Activated CD4-positive, alpha-beta memory T cell treated with anti-CD3 and anti-CD28 coated beads, Interleukin-2, amount 10 ng/mL, durations not matched to agents 7 days and 5 days (primary cell): ENCODE measurements at regions not wholly inside any gene's neighbourhood (a gene's known extent, or its start where the extent isn't known, plus 50 kb on each side); places are given as distances from the start of the nearest gene placed in this dataset.

ENCODE experiments used
- CTCF ChIA-PET: fragments of 350-600 bp; sonication (Branson Sonifier 250); formaldehyde crosslinking; loops from one replicate; lab custom pipeline; 2021; ENCODE audit warnings: antibody characterized with exemption, inconsistent platforms; lab: Charles Lee
- POLR2A ChIA-PET: fragments of 350-600 bp; sonication (Branson Sonifier 250); formaldehyde crosslinking; loops from one replicate; lab custom pipeline; 2021; ENCODE audit warnings: antibody characterized with exemption; lab: Charles Lee
- DNase-seq: peaks from one replicate; pipeline ENCODE4 v3.0.0-alpha.2; 2020
- H3K27ac Mint-ChIP-seq: one replicate; pipeline ENCODE4 v1.8.0; 2021; ENCODE audit warnings: mild to moderate bottlenecking, mixed read lengths
- H3K27me3 Mint-ChIP-seq: one replicate; pipeline ENCODE4 v1.8.0; 2021; ENCODE audit warnings: mixed read lengths
- H3K36me3 Mint-ChIP-seq: one replicate; pipeline ENCODE4 v1.8.0; 2021; ENCODE audit warnings: low read depth, mixed read lengths
- H3K4me1 Mint-ChIP-seq: one replicate; pipeline ENCODE4 v1.8.0; 2021; ENCODE audit warnings: mixed read lengths
- H3K4me3 Mint-ChIP-seq: one replicate; pipeline ENCODE4 v1.8.0; 2021; ENCODE audit warnings: mild to moderate bottlenecking, mixed read lengths
- H3K9me3 Mint-ChIP-seq: one replicate; pipeline ENCODE4 v1.8.0; 2021; ENCODE audit warnings: mixed read lengths

DNA sequence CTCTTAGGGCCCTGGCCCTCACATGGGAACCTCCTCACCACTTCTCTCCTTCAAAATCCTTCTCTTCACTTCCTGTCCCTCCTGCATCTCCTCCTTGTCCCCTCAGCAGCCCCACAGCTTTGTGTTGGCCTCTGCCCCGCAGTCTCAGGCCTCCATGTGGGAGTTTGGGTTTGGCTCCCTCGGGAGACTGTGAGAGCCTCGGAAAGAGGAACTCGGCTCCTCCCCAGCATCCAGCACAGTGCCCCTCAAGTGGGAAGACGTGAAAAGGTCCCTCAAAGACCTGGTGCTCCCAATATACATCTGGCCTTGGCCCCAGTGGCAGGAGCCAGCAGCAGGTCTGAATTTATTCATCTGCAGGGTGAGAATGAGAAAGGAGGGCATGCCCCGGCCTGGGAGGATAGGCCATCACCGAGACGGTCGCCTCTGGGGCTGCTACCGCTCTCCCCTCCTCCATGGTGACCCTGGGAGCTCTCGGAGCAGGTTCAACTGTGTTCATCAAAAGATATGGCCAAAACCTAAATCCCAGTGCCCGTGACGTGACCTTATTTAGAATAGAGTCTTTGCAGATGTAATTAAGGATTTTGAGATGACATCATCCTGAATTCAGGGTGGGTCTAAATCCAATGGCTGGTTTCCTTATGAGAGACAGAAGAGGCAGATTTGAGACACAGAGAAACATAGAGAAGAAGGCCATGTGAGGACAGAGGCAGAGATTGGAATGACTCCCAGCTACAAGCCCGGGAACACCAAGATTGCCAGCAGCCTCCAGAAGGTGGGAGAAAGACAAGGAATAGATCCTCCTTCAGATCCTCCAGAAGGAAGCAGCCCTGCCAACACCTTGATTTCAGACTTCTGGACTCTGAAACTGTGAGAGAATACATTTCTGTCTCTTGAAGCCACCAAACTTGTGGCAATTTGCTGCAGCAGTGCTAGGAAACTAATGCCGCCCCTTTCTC, 135.1 kb downstream of the MRM1 start:
- Mint-ChIP-seq H3K27ac (no peak overlapping the region), H3K4me1 (no peaks in the 10 kb centered on the region), H3K36me3 (no peaks in the 10 kb centered on the region), H3K9me3 (no peaks in the 10 kb centered on the region), H3K27me3 (peaks cover 18% of the 10 kb centered on the region), H3K4me3 (no peak overlapping the region)
- no peak for DNase-seq
- ChIA-PET POLR2A (no interaction called here), CTCF (no interaction called here)

DNA sequence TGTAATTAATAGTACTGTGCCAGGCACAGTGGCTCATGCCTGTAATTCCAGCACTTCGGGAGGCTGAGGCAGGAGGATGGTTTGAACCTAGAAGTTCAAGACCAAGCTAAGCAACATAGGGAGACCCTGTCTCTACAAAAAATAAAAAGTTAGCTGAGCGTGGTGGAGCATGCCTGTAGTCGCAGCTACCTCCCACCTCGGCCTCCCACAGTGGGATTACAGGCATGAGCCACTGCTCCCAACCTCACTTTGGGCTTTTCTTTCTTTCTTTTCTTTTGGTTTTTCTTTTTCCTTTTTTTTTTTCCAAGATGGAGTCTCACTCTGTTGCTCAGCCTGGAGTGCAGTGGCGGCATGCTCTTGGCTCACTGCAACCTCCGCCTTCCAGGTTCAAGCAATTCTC, 137.8 kb downstream of the MRM1 start:
- no peaks in the 10 kb centered on the region for H3K36me3 Mint-ChIP-seq
- no peak for DNase-seq
- no peaks in the 10 kb centered on the region for H3K9me3 Mint-ChIP-seq
- ChIA-PET POLR2A (no interaction called here), CTCF (no interaction called here)
- peaks cover 16% of the 10 kb centered on the region for H3K27me3 Mint-ChIP-seq
- no peak overlapping the region for H3K27ac Mint-ChIP-seq
- H3K4me3 Mint-ChIP-seq = no peak overlapping the region
- no peaks in the 10 kb centered on the region for H3K4me1 Mint-ChIP-seq

DNA sequence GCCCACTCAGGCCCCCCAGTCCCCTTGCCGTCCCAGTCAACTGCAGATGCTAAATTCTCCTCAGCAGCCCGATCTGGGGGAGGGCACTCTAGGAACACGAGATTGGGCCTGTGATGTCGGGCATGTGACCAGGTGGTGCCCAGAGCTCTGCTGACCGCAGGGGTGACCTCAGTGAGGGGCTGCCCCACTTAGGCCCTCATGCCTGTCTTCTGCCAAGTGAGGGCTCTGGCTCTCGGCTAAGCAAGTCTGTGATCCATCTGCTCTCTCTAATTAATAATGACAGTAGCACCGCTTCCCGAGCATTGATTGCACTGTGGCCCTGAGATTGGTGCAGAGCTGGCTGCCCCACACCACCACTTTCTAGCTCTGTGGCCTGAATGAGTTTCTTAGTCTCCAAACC, 138.8 kb downstream of the MRM1 start:
- H3K27ac Mint-ChIP-seq = no peak overlapping the region
- no peak overlapping the region for H3K4me3 Mint-ChIP-seq
- no peak for DNase-seq
- no peaks in the 10 kb centered on the region for H3K36me3 Mint-ChIP-seq
- CTCF ChIA-PET = no interaction called here
- POLR2A ChIA-PET = no interaction called here
- no peaks in the 10 kb centered on the region for H3K9me3 Mint-ChIP-seq
- H3K4me1 Mint-ChIP-seq = no peaks in the 10 kb centered on the region
- peaks cover 17% of the 10 kb centered on the region for H3K27me3 Mint-ChIP-seq

DNA sequence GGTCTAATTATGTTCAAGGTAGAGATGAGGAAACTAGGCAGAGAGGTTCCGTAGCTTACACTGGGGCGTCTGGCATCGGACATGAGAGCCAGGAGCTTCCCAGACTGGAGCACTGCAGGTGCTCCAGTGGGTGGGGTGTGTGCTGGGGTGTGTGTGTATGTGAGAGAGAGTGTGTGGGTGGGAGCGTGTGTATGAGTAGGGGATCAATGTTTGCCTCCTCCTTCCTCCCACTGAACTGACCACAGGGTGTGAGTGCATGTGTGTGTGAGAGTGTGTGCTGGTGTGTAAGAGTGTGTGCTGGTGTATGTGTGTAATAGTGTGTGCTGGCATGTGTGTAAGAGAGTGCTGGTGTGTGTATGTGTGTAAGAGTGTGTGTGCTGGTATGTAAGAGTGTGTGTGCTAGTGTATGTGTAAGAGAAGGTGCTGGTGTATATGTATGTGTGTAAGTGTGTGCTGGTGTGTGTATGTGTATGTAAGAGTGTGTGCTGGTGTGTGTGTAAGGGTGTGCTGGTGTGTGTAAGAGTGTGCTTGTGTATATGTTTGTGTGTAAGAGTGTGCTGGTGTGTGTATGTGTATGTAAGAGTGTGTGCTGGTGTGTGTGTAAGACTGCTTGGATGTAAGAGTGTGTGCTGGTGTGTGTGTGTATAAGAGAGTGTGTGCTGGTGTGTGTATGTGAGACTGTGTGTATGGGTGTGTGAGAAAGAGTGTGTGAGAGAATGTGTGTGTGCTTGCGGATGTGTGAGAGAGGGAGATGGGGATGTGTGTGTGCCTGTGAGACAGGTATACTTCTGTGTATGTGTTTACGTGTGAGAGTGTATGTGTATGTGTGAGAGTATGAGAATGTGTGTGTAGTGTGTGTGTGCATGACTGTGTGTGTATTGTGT, 139.9 kb downstream of the MRM1 start:
- H3K27me3 Mint-ChIP-seq = peaks cover 19% of the 10 kb centered on the region
- DNase-seq = no peak
- H3K9me3 Mint-ChIP-seq = no peaks in the 10 kb centered on the region
- H3K27ac Mint-ChIP-seq = no peak overlapping the region
- no peaks in the 10 kb centered on the region for H3K36me3 Mint-ChIP-seq
- no peak overlapping the region for H3K4me3 Mint-ChIP-seq
- H3K4me1 Mint-ChIP-seq = no peaks in the 10 kb centered on the region
- CTCF ChIA-PET = no interaction called here
- POLR2A ChIA-PET = no interaction called here

DNA sequence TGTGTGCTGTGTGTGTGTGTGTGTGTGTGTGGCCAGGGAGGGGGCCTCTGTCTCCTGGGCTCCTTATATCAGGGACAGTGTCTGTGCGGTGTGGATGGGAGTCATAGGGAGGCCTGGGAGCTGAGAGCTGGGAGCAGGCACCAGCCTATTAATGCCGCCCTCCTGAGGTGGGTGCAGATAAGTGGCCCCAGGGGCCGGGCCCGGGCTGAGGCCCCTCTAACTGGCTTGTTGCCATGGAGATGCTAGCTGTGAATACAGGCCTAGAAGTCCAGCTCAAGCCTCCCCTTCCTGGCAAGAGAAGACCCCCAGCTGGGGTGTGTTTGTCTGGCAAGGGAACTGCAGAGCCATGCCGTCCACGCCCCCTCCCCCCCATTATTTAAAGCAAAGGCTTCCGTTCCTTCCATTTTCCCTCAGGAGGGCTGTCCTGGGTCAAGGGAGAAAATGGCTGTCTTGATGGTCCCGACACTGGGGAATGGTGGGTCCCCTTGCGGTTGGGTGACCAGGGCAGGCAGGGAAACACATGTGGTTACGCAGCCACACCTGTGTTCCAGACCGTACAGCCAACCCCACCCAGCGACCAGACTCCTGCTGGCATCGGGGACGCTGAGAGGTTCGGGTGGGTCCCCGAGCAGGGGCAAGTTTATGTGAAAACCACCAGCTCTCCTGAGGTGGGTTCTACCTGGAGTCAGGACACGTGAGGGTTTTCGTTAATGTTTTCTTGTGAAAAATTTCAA, 141.1 kb downstream of the MRM1 start:
- POLR2A ChIA-PET = no interaction called here

DNA sequence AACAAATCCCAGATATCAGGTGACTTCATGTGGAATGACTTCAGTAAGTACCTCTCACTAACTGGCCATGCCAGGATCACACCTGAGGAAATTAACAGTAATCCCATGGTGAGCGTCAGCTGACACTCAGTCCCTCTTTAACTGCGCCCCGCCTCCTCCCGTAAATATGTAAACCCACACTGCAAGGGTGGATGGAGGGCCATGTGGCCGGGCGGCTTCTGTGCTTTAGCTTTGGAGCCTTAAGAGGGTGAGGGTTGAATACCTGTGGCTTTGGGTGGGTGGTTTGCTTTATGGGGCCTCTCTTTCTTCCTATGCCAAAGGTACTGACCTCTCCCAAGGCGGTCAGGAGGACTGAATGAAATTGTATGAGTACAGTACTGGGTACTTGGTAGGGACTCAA, 141.7 kb downstream of the MRM1 start:
- Mint-ChIP-seq H3K36me3 (no peaks in the 10 kb centered on the region), H3K9me3 (no peaks in the 10 kb centered on the region), H3K4me3 (no peak overlapping the region), H3K27ac (no peak overlapping the region), H3K27me3 (peaks cover 8% of the 10 kb centered on the region), H3K4me1 (no peaks in the 10 kb centered on the region)
- CTCF ChIA-PET = no interaction called here
- no peak for DNase-seq
- POLR2A ChIA-PET = no interaction called here

More for the DNA sequence above, 141.1 kb downstream of the MRM1 start:
- CTCF ChIA-PET = no interaction called here
- H3K27ac Mint-ChIP-seq = no peak overlapping the region
- H3K9me3 Mint-ChIP-seq = no peaks in the 10 kb centered on the region
- H3K27me3 Mint-ChIP-seq = peaks cover 12% of the 10 kb centered on the region
- H3K4me1 Mint-ChIP-seq = no peaks in the 10 kb centered on the region
- no peak overlapping the region for H3K4me3 Mint-ChIP-seq
- no peaks in the 10 kb centered on the region for H3K36me3 Mint-ChIP-seq
- DNase-seq = no peak

DNA sequence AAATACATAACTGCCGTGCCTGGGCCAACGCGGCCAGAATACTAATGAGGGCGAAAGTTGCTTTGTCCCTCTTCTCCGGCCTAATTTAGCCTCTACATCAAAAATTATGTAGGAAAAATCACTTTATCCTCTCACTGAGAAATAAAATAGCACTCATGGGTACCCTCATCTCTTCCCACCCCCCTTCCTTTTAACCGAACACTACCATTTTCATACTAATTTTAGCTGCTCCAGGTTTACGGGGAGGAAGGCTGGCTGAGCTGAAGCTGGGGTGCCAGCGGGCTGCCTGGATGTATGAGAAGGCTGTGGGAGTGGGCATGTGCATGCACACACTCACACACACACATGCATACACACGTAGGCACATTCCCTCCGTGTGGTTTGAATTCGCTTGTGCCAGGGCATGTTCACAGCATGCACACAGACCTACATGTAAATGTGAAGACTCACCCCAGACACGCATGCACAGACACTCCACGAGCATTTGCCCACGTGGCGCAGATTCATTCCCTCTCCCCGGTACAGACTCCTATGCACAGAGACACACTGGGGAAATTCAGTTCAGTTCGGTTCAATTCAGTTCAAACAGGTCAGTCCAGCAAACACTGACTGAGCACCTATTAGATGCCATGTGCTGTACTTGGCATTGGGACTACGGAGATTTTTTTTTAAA, 145.1 kb downstream of the MRM1 start:
- DNase-seq = no peak
- H3K4me3 Mint-ChIP-seq = no peak overlapping the region
- no peaks in the 10 kb centered on the region for H3K36me3 Mint-ChIP-seq
- peaks cover 3% of the 10 kb centered on the region for H3K27me3 Mint-ChIP-seq
- H3K9me3 Mint-ChIP-seq = no peaks in the 10 kb centered on the region
- H3K4me1 Mint-ChIP-seq = no peaks in the 10 kb centered on the region
- POLR2A ChIA-PET = no interaction called here
- H3K27ac Mint-ChIP-seq = no peak overlapping the region
- CTCF ChIA-PET = no interaction called here

DNA sequence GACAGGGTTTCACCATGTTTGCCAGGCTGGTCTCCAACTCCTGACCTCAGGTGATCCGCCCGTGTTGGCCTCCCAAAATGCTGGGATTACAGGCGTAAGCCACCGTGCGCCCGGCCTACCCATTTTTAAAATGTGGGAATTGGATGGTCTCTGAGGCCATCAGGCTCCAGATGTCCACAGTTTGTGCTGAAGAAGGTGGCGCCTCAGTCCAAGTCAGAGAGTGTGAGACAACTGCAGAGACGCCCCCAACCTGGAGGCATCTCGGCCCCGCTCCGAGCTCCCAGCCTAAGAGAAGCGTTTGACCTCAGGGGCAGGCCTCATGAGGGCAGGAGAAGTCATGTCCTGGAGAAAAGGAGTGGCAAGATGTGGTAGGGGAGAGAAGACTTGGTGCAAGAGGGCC, 146.5 kb downstream of the MRM1 start:
- CTCF ChIA-PET = no interaction called here
- Mint-ChIP-seq H3K9me3 (no peaks in the 10 kb centered on the region), H3K4me3 (no peak overlapping the region), H3K27me3 (peaks cover 3% of the 10 kb centered on the region), H3K27ac (no peak overlapping the region), H3K4me1 (no peaks in the 10 kb centered on the region), H3K36me3 (no peaks in the 10 kb centered on the region)
- DNase-seq = no peak
- POLR2A ChIA-PET = no interaction called here

DNA sequence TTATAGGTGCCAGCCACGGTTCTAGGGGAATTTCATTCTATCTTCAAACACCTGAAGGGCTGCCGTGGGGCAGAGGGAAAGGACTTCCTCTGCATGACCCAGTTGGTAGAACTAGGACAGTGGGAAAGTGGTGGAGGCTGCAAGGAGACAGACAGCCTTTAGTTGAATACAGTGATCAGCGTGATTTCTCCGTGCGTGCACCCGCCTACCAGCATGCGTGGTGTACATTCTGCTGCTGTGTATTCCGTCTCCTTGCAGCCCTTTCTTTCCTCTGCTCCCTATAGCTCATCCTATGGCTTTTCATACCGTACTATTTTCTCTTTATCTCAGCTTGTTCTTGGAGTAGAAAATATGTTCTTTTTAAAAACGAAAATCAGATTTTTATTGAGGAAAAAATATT, 146.9 kb downstream of the MRM1 start:
- Mint-ChIP-seq H3K27ac (no peak overlapping the region), H3K36me3 (no peaks in the 10 kb centered on the region), H3K4me1 (no peaks in the 10 kb centered on the region), H3K9me3 (no peaks in the 10 kb centered on the region), H3K27me3 (peaks cover 5% of the 10 kb centered on the region), H3K4me3 (no peak overlapping the region)
- POLR2A ChIA-PET = no interaction called here
- DNase-seq = no peak
- CTCF ChIA-PET = interaction anchor here (0.7 kb wide), 1 partner anchor 121 kb away, joined by 3 read pairs; no protein-coding TSS in a partner anchor

DNA sequence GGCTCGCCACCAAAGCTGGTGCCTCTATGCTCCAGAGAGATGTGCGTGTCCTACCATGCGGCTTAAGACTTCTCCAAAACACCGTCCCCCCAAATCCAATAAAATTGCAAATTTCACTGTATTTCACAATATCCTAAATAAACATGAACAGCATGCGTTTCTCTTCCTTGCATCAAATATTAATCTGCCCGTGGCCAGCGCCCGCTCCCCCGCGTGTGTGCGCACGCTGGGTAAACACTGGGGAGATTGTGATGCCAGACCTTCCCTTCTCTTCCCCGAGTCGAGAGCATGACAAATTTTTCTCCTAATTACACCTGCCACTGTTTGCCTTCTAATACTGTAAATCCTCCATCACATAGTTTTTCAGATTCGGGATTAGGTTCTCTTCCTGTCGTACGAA, 148.1 kb downstream of the MRM1 start:
- CTCF ChIA-PET = no interaction called here
- Mint-ChIP-seq H3K27me3 (peaks cover 5% of the 10 kb centered on the region), H3K9me3 (no peaks in the 10 kb centered on the region), H3K4me1 (no peaks in the 10 kb centered on the region), H3K4me3 (no peak overlapping the region), H3K36me3 (no peaks in the 10 kb centered on the region), H3K27ac (no peak overlapping the region)
- DNase-seq = no peak
- POLR2A ChIA-PET = no interaction called here

DNA sequence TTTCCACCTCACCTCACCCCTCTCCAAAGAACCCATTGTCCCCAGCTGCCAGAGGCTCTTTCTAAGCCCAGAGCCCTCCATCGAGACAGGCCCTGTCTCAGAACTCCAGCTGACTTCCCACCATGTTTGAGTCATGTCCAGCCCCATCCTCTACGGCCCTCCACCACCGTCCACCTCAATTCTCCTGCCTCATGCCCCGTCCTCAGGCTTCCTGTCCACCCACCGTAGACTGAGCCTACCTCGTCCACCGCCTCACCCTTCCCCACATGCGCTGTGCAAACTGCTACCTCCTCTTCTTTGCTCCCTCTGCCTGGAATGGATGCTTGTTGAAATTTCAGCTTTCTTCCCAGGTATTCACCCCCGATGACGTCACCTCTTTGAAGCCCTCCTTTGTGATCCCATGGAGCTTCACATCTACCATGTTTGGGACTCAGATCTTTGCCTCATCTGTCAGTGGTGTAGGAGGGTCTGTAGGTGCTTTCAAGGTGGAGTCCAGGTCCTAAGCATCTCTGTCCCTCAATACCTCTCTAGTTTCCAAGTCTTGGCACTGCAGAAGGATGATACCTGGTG, 149.0 kb downstream of the MRM1 start:
- no peak overlapping the region for H3K4me3 Mint-ChIP-seq
- no peaks in the 10 kb centered on the region for H3K4me1 Mint-ChIP-seq
- ChIA-PET POLR2A (no interaction called here), CTCF (no interaction called here)
- peaks cover 2% of the 10 kb centered on the region for H3K27me3 Mint-ChIP-seq
- no peak for DNase-seq
- H3K9me3 Mint-ChIP-seq = no peaks in the 10 kb centered on the region
- no peaks in the 10 kb centered on the region for H3K36me3 Mint-ChIP-seq
- H3K27ac Mint-ChIP-seq = no peak overlapping the region

DNA sequence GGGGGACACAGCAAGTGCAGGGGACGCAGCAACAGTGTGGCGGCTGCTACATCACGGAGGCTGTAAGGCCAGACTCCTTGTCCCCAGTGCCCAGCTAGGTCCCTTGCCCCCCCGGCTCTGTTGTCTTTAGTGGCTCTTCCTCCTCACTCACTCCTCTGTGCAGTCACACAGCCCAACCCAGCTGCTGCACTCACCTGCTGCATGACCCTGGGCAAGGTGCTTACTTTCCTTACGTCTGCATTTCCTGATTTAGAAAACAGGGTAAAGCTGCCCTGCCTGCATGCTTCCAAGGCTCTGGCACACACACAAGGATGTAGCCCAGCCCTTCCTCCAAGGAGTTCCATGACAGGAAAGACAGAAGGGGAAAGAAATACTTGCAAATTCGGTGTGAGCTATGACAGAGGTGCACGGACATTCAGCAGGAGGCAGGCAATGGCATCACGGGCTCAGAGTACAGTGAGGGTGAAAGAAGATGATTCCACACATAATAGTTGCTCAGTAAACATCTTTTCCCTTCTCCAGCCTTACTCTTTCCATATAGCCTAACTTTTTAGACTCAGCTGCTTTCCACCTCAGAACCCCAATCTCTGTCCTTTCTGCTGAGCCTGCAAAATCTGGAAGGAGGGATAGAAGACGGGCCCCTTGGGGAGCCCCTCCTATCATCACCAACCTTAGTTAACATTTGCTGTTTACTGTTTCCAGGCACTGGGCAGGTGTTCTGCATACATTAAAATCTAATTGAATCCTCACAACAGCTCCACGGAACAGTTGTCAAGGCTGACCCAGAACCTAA, 150.9 kb downstream of the MRM1 start:
- ChIA-PET CTCF (no interaction called here), POLR2A (no interaction called here)
- Mint-ChIP-seq H3K4me3 (no peak overlapping the region), H3K4me1 (no peaks in the 10 kb centered on the region), H3K9me3 (no peaks in the 10 kb centered on the region), H3K36me3 (no peaks in the 10 kb centered on the region), H3K27ac (no peak overlapping the region), H3K27me3 (peaks cover 2% of the 10 kb centered on the region)
- DNase-seq = no peak
